H1 (cell line): ENCODE measurements at regions not wholly inside any gene's neighbourhood (a gene's known extent, or its start where the extent isn't known, plus 50 kb on each side); places are given as distances from the start of the nearest gene placed in this dataset.

Experiments
- CHD2 ChIP-seq: IDR thresholded peaks from 2 replicates; pipeline ENCODE4 v1.6.1; 2012; ENCODE audit warnings: low read length, improper control_type of control experiment
- GABPA ChIP-seq: IDR thresholded peaks from 2 replicates; pipeline ENCODE4 v1.6.1; 2011; ENCODE audit warnings: mild to moderate bottlenecking, low read length, moderate library complexity, borderline replicate concordance; ENCODE audit not compliant: insufficient read depth
- SRF ChIP-seq: IDR thresholded peaks from 2 replicates; pipeline ENCODE4 v1.6.1; 2011; ENCODE audit warnings: mild to moderate bottlenecking, low read depth, low read length, moderate library complexity

GRCh38 chr9:18384066-18384465 is 89.9 kb upstream of the ADAMTSL1 start (continued):
- TF ChIP-seq CHD2 (no peak), SRF (no peak), GABPA (no peak)
